ENCODE measurements at regions not wholly inside any gene's neighbourhood (a gene's known extent, or its start where the extent isn't known, plus 50 kb on each side); places are given as distances from the start of the nearest gene placed in this dataset.

DNA sequence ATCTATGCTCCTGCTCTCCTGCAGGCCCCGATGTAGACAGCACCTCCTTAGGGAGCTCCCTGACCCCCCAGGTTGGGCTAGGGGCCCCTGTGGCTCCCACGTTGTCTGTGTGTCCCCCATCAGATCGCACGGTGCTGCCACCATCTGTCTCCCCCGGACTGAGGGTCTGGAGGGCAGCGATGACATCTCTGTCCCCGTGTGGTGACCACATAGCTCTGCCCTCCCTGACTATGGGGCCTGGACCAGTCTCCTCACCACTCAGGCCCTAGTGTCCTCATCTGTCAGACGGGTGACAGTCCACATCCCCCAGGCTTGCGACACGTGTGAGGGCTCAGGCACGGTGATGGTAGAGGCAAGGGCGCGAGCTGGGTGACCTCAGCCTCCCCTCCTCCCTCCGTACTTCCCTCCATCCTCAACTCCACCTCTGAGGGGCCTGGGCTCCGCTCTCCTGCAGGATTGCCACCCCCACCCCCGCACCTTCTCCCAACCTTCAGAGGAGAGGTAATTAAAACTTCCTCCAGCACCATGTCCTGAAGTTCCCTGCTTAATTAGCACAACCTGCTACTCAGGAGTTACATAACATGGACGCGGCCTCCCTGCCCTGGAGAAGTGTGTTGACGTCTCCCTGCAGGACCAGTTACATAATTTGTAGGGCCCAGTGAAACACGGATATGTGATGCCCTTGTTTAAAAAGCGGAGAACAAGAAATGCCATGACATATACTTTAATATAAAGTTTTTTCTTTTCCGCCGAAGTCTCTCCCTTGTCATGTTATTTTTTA, 288.2 kb downstream of the PTPRU start:
- no peak for DNase-seq (ENCODE audit: low read depth in 6 of 9, low spot score in 9 of 9)
- H3K4me3 ChIP-seq (ENCODE audit: low read length in 2 of 2): no peak overlapping the region
- 80% methylated on average over 23 of the region's 23 CpGs for WGBS

DNA sequence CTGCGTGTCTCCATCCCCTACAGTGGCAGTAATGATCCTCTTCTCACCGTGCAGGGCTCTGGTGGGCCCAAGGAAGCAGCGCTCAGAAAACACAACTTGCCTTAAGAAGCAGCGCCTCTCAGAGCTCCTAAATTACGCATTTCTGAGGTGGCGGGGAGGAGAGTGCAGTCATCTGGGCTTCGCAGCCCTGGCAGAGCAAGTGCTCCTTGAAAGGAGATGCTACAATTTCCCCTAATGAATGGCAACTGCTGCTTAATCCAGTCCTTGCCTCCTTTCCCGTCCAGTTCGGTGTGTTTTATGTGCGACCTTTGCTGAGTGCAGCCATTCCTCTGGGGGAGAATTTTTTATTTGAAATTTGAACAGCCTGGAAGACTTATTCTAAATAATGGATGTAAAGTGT, 287.3 kb downstream of the PTPRU start:
- no peak overlapping the region for H3K27ac ChIP-seq (ENCODE audit: low read depth in 1 of 2, low read length in 1 of 2)
- peaks cover 0 to 2% of the 10 kb centered on the region in 2 donors for H3K27me3 ChIP-seq (ENCODE audit: control insufficient read depth in 2 of 2, insufficient read depth in 1 of 2, low read length in 1 of 2)
- DNase-seq (ENCODE audit: low read depth in 6 of 9, low spot score in 9 of 9): no peak
- H3K4me1 ChIP-seq (ENCODE audit: control insufficient read depth in 2 of 2, insufficient read depth in 2 of 2, low read length in 2 of 2): no peaks in the 10 kb centered on the region
- no peak overlapping the region for H3K4me3 ChIP-seq (ENCODE audit: low read length in 2 of 2)
- WGBS: 78% methylated on average over 10 of the region's 10 CpGs
- H3K9me3 ChIP-seq (ENCODE audit: control insufficient read depth in 2 of 2, insufficient read depth in 1 of 2, low read length in 1 of 2): no peaks in the 10 kb centered on the region
- no peaks in the 10 kb centered on the region for H3K36me3 ChIP-seq (ENCODE audit: control insufficient read depth in 2 of 2, insufficient read depth in 2 of 2, low read length in 1 of 2)

More for the DNA sequence above, 288.2 kb downstream of the PTPRU start:
- peaks cover 0 to 2% of the 10 kb centered on the region in 2 donors for H3K27me3 ChIP-seq (ENCODE audit: control insufficient read depth in 2 of 2, insufficient read depth in 1 of 2, low read length in 1 of 2)
- H3K27ac ChIP-seq (ENCODE audit: low read depth in 1 of 2, low read length in 1 of 2): no peak overlapping the region
- H3K9me3 ChIP-seq (ENCODE audit: control insufficient read depth in 2 of 2, insufficient read depth in 1 of 2, low read length in 1 of 2): no peaks in the 10 kb centered on the region
- no peaks in the 10 kb centered on the region for H3K4me1 ChIP-seq (ENCODE audit: control insufficient read depth in 2 of 2, insufficient read depth in 2 of 2, low read length in 2 of 2)
- no peaks in the 10 kb centered on the region for H3K36me3 ChIP-seq (ENCODE audit: control insufficient read depth in 2 of 2, insufficient read depth in 2 of 2, low read length in 1 of 2)

DNA sequence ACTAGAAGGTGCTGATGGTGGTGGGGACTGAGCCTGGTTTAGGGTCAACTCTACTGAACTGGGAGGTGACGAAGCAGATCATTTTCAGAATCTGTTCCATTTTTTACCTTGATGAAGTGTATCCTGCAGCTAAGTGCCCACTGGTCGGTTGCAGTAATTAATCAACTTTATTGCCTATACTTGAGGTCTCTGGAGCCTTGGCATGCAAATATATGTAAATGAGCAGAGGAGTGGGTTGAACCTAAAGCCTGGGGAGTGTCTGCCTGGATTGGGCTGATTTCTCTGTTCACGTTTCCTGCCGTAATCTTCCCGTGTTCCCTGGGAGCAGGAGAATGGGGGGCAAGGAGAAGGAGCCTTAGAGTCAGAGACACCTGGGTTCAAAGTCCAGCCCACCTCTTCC, 286.8 kb downstream of the PTPRU start:
- peaks cover 0 to 2% of the 10 kb centered on the region in 2 donors for H3K27me3 ChIP-seq (ENCODE audit: control insufficient read depth in 2 of 2, insufficient read depth in 1 of 2, low read length in 1 of 2)
- no peak overlapping the region for H3K4me3 ChIP-seq (ENCODE audit: low read length in 2 of 2)
- no peak for DNase-seq (ENCODE audit: low read depth in 6 of 9, low spot score in 9 of 9)
- H3K9me3 ChIP-seq (ENCODE audit: control insufficient read depth in 2 of 2, insufficient read depth in 1 of 2, low read length in 1 of 2): no peaks in the 10 kb centered on the region
- 84% methylated on average over 5 of the region's 5 CpGs for WGBS
- no peaks in the 10 kb centered on the region for H3K36me3 ChIP-seq (ENCODE audit: control insufficient read depth in 2 of 2, insufficient read depth in 2 of 2, low read length in 1 of 2)
- no peaks in the 10 kb centered on the region for H3K4me1 ChIP-seq (ENCODE audit: control insufficient read depth in 2 of 2, insufficient read depth in 2 of 2, low read length in 2 of 2)
- H3K27ac ChIP-seq (ENCODE audit: low read depth in 1 of 2, low read length in 1 of 2): no peak overlapping the region

DNA sequence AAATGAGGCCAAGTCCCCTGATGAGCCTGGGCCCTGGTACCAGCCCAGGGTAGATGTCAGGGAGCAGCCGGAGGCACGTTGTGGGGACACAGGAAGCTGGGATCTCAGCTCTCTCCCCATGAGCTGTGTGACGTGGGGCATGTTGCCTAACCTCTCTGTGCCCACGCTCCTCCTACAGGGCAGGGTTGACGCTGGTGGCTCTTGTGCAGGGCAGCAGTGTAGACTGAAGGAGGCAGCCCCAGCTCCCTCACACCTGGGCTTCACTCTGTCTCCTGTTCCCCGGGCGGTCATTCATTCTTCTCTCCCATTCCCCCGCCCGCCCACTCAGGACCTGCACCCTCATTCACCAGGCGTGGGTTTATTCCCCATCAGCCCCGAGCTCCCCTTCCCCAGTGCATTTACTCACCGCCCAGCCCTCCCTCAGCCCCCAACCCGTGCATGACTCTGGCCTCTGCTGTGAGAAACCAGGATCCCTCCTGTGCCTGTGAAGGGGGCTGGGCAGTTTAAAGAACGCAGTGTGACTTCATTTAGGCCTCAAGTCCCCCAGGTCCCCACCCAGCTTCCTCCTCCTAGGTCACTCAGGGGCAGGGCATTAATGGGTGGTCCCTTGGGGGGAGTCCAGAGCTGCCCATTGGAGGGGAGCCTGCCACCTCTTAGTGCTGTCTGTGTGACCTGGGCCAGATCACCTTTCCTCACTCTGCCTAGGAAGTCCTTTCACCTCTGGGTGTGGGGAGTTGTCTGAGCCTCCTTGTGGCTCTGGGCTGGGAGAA, 285.7 kb downstream of the PTPRU start:
- 75% methylated on average over 14 of the region's 14 CpGs for WGBS
- Histone ChIP-seq H3K4me1 (ENCODE audit: control insufficient read depth in 2 of 2, insufficient read depth in 2 of 2, low read length in 2 of 2) (no peaks in the 10 kb centered on the region), H3K36me3 (ENCODE audit: control insufficient read depth in 2 of 2, insufficient read depth in 2 of 2, low read length in 1 of 2) (no peaks in the 10 kb centered on the region), H3K27ac (ENCODE audit: low read depth in 1 of 2, low read length in 1 of 2) (no peak overlapping the region), H3K27me3 (ENCODE audit: control insufficient read depth in 2 of 2, insufficient read depth in 1 of 2, low read length in 1 of 2) (no peaks in the 10 kb centered on the region), H3K9me3 (ENCODE audit: control insufficient read depth in 2 of 2, insufficient read depth in 1 of 2, low read length in 1 of 2) (no peaks in the 10 kb centered on the region), H3K4me3 (ENCODE audit: low read length in 2 of 2) (no peak overlapping the region)
- no peak for DNase-seq (ENCODE audit: low read depth in 6 of 9, low spot score in 9 of 9)

DNA sequence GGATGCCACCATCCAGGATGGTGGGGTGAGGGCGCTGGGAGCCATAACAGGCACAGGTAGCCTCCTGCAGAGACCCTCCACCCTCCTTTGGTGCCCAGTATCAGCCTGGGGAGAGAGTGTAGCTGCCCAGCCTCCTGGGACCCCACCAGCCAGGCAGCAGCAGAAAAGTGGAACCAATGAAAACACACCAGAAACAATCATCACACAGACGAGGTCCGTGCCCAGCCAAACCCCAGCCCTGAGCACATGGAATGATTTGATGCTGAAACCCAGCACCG, 285.1 kb downstream of the PTPRU start:
- no peak for DNase-seq (ENCODE audit: low read depth in 6 of 9, low spot score in 9 of 9)
- H3K4me1 ChIP-seq (ENCODE audit: control insufficient read depth in 2 of 2, insufficient read depth in 2 of 2, low read length in 2 of 2): no peaks in the 10 kb centered on the region
- H3K27ac ChIP-seq (ENCODE audit: low read depth in 1 of 2, low read length in 1 of 2): no peak overlapping the region
- no peaks in the 10 kb centered on the region for H3K36me3 ChIP-seq (ENCODE audit: control insufficient read depth in 2 of 2, insufficient read depth in 2 of 2, low read length in 1 of 2)
- WGBS: 76% methylated on average over 4 of the region's 4 CpGs
- H3K27me3 ChIP-seq (ENCODE audit: control insufficient read depth in 2 of 2, insufficient read depth in 1 of 2, low read length in 1 of 2): no peaks in the 10 kb centered on the region
- H3K9me3 ChIP-seq (ENCODE audit: control insufficient read depth in 2 of 2, insufficient read depth in 1 of 2, low read length in 1 of 2): no peaks in the 10 kb centered on the region
- no peak overlapping the region for H3K4me3 ChIP-seq (ENCODE audit: low read length in 2 of 2)

DNA sequence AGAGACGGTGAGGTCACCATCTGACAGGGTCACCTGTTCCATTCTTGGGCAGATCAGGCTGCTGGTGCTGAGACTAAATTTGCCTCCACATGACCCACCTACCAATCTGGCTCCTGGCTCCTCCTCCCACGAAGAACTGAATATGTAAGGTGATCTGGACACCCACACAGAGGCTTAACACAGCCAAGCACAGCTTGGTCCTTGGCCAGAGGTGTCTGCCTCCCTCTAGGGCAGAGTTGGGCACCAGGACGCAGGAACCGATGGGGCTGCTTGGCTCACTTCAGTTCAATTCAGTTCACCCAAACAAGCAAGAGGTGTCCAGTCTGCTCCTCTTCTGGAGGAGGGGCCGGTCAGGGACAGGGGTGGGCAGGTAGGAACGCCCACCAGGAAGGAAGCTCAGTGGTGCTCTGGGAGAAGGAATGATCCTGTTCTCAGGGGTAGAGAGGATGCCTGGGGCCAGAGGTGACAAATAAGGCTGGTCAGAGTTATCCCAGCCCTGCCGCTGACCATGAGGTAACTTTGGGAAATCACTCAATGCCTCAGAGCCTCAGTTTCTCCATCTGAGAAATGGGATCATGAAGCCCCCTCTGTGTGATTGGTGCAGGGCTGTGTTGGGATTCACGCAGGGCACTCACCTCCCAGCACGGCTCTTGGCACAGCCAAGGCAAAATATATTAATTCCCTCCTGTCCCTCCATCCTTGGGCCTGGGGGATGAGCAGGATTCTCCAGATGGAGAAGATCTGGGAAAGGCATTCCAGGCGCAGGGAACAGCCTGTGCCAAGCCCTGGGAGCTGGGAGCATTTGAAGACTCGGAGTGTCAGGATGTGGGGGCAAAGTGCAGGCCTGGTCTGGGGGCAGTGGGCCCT, 284.5 kb downstream of the PTPRU start:
- Histone ChIP-seq H3K4me3 (ENCODE audit: low read length in 2 of 2) (no peak overlapping the region), H3K27me3 (ENCODE audit: control insufficient read depth in 2 of 2, insufficient read depth in 1 of 2, low read length in 1 of 2) (no peaks in the 10 kb centered on the region), H3K36me3 (ENCODE audit: control insufficient read depth in 2 of 2, insufficient read depth in 2 of 2, low read length in 1 of 2) (no peaks in the 10 kb centered on the region), H3K27ac (ENCODE audit: low read depth in 1 of 2, low read length in 1 of 2) (no peak overlapping the region), H3K9me3 (ENCODE audit: control insufficient read depth in 2 of 2, insufficient read depth in 1 of 2, low read length in 1 of 2) (no peaks in the 10 kb centered on the region), H3K4me1 (ENCODE audit: control insufficient read depth in 2 of 2, insufficient read depth in 2 of 2, low read length in 2 of 2) (no peaks in the 10 kb centered on the region)
- DNase-seq (ENCODE audit: low read depth in 6 of 9, low spot score in 9 of 9): no peak
- WGBS: 77% methylated on average over 11 of the region's 11 CpGs

DNA sequence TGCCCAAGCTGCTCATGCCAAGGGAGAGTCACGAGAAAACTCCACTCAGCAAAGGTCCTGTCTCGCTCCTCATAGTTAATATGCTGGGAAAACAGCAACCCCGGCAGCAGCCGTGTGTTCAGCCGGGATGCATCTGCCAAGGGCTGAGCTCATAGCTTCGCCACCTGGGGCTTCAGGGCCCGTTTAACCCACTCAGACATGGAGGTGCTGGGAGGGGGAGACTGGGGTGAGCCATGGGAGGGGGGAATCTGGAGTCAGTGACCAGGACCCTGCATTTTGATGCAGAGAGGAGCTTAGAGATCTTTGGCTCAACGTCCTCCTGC, 283.4 kb downstream of the PTPRU start:
- 72% methylated on average over 8 of the region's 8 CpGs for WGBS
- no peak for DNase-seq (ENCODE audit: low read depth in 6 of 9, low spot score in 9 of 9)
- H3K4me3 ChIP-seq (ENCODE audit: low read length in 2 of 2): no peak overlapping the region
- no peak overlapping the region for H3K27ac ChIP-seq (ENCODE audit: low read depth in 1 of 2, low read length in 1 of 2)
- no peaks in the 10 kb centered on the region for H3K27me3 ChIP-seq (ENCODE audit: control insufficient read depth in 2 of 2, insufficient read depth in 1 of 2, low read length in 1 of 2)
- no peaks in the 10 kb centered on the region for H3K36me3 ChIP-seq (ENCODE audit: control insufficient read depth in 2 of 2, insufficient read depth in 2 of 2, low read length in 1 of 2)
- H3K4me1 ChIP-seq (ENCODE audit: control insufficient read depth in 2 of 2, insufficient read depth in 2 of 2, low read length in 2 of 2): no peaks in the 10 kb centered on the region
- no peaks in the 10 kb centered on the region for H3K9me3 ChIP-seq (ENCODE audit: control insufficient read depth in 2 of 2, insufficient read depth in 1 of 2, low read length in 1 of 2)

DNA sequence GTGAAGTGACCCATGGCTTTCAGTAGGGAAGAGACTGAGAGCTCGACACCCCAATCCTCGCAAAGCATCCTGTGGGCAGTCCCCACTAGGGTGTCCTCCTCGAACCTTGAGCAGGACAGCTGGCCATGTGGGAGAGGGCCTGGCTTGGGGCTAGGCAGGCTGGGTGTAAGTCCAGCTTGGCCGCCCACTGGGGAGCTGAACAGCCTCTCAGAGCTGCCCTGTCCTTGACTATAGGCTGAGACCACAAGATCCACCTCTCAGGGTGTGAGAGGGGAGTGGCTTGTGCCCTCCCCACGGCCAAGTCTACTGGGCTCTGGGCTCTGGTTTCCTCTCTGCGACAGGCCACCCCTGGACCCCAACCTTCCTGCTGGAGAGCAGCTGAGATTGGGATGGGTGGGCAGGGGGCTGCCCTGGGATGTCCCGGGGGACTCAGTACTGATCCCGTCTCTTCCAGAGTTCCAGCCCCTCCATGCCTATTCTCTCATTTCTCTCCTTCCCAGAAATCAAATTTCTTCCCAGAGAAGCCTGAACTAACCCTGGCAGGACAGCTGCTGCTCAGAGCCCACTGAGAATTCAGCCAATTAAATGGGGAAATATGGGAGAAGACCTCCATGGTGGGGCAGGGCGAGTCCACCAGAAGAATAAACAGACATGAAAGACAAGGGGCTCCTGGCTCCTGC, 282.9 kb downstream of the PTPRU start:
- H3K27me3 ChIP-seq (ENCODE audit: control insufficient read depth in 2 of 2, insufficient read depth in 1 of 2, low read length in 1 of 2): no peaks in the 10 kb centered on the region
- H3K27ac ChIP-seq (ENCODE audit: low read depth in 1 of 2, low read length in 1 of 2): no peak overlapping the region
- H3K4me1 ChIP-seq (ENCODE audit: control insufficient read depth in 2 of 2, insufficient read depth in 2 of 2, low read length in 2 of 2): no peaks in the 10 kb centered on the region
- H3K4me3 ChIP-seq (ENCODE audit: low read length in 2 of 2): no peak overlapping the region
- no peak for DNase-seq (ENCODE audit: low read depth in 6 of 9, low spot score in 9 of 9)
- no peaks in the 10 kb centered on the region for H3K9me3 ChIP-seq (ENCODE audit: control insufficient read depth in 2 of 2, insufficient read depth in 1 of 2, low read length in 1 of 2)
- H3K36me3 ChIP-seq (ENCODE audit: control insufficient read depth in 2 of 2, insufficient read depth in 2 of 2, low read length in 1 of 2): no peaks in the 10 kb centered on the region
- 80% methylated on average over 9 of the region's 9 CpGs for WGBS
